Panc1 (cell line): ENCODE measurements at regions not wholly inside any gene's neighbourhood (a gene's known extent, or its start where the extent isn't known, plus 50 kb on each side); places are given as distances from the start of the nearest gene placed in this dataset.

Experiments
- ATAC-seq: fragments of 200-7000 bp; cut with Tn5 transposase; 2 replicates; pipeline ENCODE4 v1.9.1; 2020; ENCODE audit warnings: mild to moderate bottlenecking, moderate library complexity
- BruUV-seq: library from RNA; stranded (reverse); fragments of 400-500 nt; replicated peaks from 2 replicates; lab custom pipeline; 2021; lab: Mats Ljungman, UMichigan
- CTCF ChIA-PET: fragments of 300-600 bp; sonication (Branson Sonifier 250); formaldehyde crosslinking; loops from one replicate; lab custom pipeline; 2022; ENCODE audit warnings: antibody characterized with exemption; lab: Charles Lee
- POLR2A ChIA-PET: fragments of 300-600 bp; sonication (Branson Sonifier 250); formaldehyde crosslinking; loops from one replicate; lab custom pipeline; 2022; ENCODE audit warnings: antibody characterized with exemption; lab: Charles Lee
- DNase-seq: peaks from one replicate; pipeline ENCODE4 v3.0.0-alpha.2; 2010; ENCODE audit warnings: low read depth, low spot score
- H3K27ac ChIP-seq: 2 replicates; pipeline ENCODE4 v1.5.1; 2011; ENCODE audit warnings: mild to moderate bottlenecking, low read length, inconsistent platforms
- H3K27me3 ChIP-seq: fragments of 200-500 bp; sonication (Bioruptor generic); 2 replicates; pipeline ENCODE4 v1.6.0; 2014; ENCODE audit warnings: low read length, inconsistent platforms; ENCODE audit not compliant: control insufficient read depth, insufficient read depth
- H3K36me3 ChIP-seq: fragments of 200-500 bp; sonication (Bioruptor generic); 2 replicates; pipeline ENCODE4 v1.5.1; 2014; ENCODE audit warnings: inconsistent platforms, mild to moderate bottlenecking, low read length, moderate library complexity; ENCODE audit not compliant: control insufficient read depth, insufficient read depth
- H3K4me1 ChIP-seq: 2 replicates; pipeline ENCODE4 v1.5.1; 2011; ENCODE audit warnings: inconsistent platforms, mild to moderate bottlenecking, low read length, moderate library complexity; ENCODE audit not compliant: control insufficient read depth, insufficient read depth
- H3K4me3 ChIP-seq, 2 experiments: 2 replicates each; pipeline ENCODE4 v1.5.1; 2011 to 2012; ENCODE audit warnings: low read depth in 2 of 2, low read length in 2 of 2, mild to moderate bottlenecking in 2 of 2, inconsistent platforms in 1 of 2, moderate library complexity in 1 of 2
- H3K9me3 ChIP-seq: fragments of 200-500 bp; sonication (Bioruptor generic); 2 replicates; pipeline ENCODE4 v1.5.1; 2014; ENCODE audit warnings: low read depth, mild to moderate bottlenecking, inconsistent platforms, low read length, moderate library complexity; ENCODE audit not compliant: control insufficient read depth, insufficient read depth
- CTCF ChIP-seq: fragments of 450-650 bp; IDR thresholded peaks from 2 replicates; pipeline ENCODE4 v1.5.1; 2017; ENCODE audit warnings: mild to moderate bottlenecking
- POLR2AphosphoS5 ChIP-seq: IDR thresholded peaks from 2 replicates; pipeline ENCODE4 v1.6.1; 2012; ENCODE audit warnings: mild to moderate bottlenecking, low read depth, low read length, moderate library complexity
- REST ChIP-seq, 2 experiments: IDR thresholded peaks; 2 replicates each; pipeline ENCODE4 v1.6.1; 2011 to 2012; ENCODE audit warnings: low read depth in 2 of 2, control low read depth in 1 of 2, low read length in 1 of 2, mild to moderate bottlenecking in 1 of 2, moderate library complexity in 1 of 2; ENCODE audit not compliant: insufficient read depth in 1 of 2
- SIN3A ChIP-seq: IDR thresholded peaks from 2 replicates; pipeline ENCODE4 v1.6.1; 2012; ENCODE audit warnings: low read depth, mild to moderate bottlenecking, low read length, moderate library complexity, borderline replicate concordance; ENCODE audit not compliant: insufficient read depth
- TCF7L2 ChIP-seq: IDR thresholded peaks from 2 replicates; pipeline ENCODE4 v1.6.1; 2011; ENCODE audit warnings: mild to moderate bottlenecking, low read depth, low read length, inconsistent platforms
- in situ Hi-C: cut with HindIII; loops from 2 replicates; pipeline ENCODE4 v1.10.0; 2016; ENCODE audit warnings: low sequenced_read_pairs, low pct_unique_long_range_greater_than_20kb
- intact Hi-C: fragments of 100-400 bp; cut with micrococcal nuclease; formaldehyde crosslinking; loops from one replicate; pipeline ENCODE4 v1.10.0; 2022; ENCODE audit not compliant: unreplicated experiment

- Histone ChIP-seq H3K9me3 (no peaks in the 10 kb centered on the region), H3K4me3 (no peak overlapping the region), H3K27me3 (no peaks in the 10 kb centered on the region), H3K4me1 (no peaks in the 10 kb centered on the region), H3K36me3 (no peaks in the 10 kb centered on the region), H3K27ac (no peak overlapping the region)
- POLR2A ChIA-PET: no interaction called here
- in situ Hi-C loops: no loop called here
- DNase-seq (no peak), ATAC-seq (no peak)
- TF ChIP-seq SIN3A: no peak
- TF ChIP-seq POLR2AphosphoS5: no peak
- no peak for TF ChIP-seq TCF7L2
- TF ChIP-seq CTCF: no peak
- TF ChIP-seq REST (IDR thresholded peaks at IDR 0.05; ENCODE audit: insufficient read depth in 1 of 2, low read depth in 2 of 2, low read length in 1 of 2): no peak
- intact Hi-C loops: no loop called here
- CTCF ChIA-PET: no interaction called here
- no TSS peak for BruUV-seq
These were observed 406.8 kb upstream of the HTR2A start for GRCh38 chr13:47303626-47304025.

- in situ Hi-C loops (no loop called here), intact Hi-C loops (no loop called here)
- H3K27ac ChIP-seq: no peak overlapping the region
- no peaks in the 10 kb centered on the region for H3K9me3 ChIP-seq
- no peaks in the 10 kb centered on the region for H3K36me3 ChIP-seq
- no peaks in the 10 kb centered on the region for H3K27me3 ChIP-seq
- POLR2A ChIA-PET: no interaction called here
- H3K4me3 ChIP-seq: no peak overlapping the region
- no peaks in the 10 kb centered on the region for H3K4me1 ChIP-seq
- no TSS peak for BruUV-seq
- TF ChIP-seq CTCF (no peak), POLR2AphosphoS5 (no peak), SIN3A (no peak), TCF7L2 (no peak)
- CTCF ChIA-PET: no interaction called here
- no peak for DNase-seq
- ATAC-seq: no peak
These were observed 402.5 kb upstream of the HTR2A start for GRCh38 chr13:47299304-47299703.

GRCh38 chr13:47298506-47298905 is 401.7 kb upstream of the HTR2A start:
- no peak for TF ChIP-seq TCF7L2
- no peak for TF ChIP-seq SIN3A
- no peak for TF ChIP-seq CTCF
- no peaks in the 10 kb centered on the region for H3K9me3 ChIP-seq
- H3K27ac ChIP-seq: no peak overlapping the region
- intact Hi-C loops (no loop called here), in situ Hi-C loops (no loop called here)
- H3K4me1 ChIP-seq: no peaks in the 10 kb centered on the region
- no peaks in the 10 kb centered on the region for H3K27me3 ChIP-seq
- no peak for DNase-seq
- H3K36me3 ChIP-seq: no peaks in the 10 kb centered on the region
- no peak for ATAC-seq
- CTCF ChIA-PET: no interaction called here
- BruUV-seq: no TSS peak
- no peak overlapping the region for H3K4me3 ChIP-seq
- POLR2A ChIA-PET: no interaction called here
